AG09309 (cell line): ENCODE measurements at regions not wholly inside any gene's neighbourhood (a gene's known extent, or its start where the extent isn't known, plus 50 kb on each side); places are given as distances from the start of the nearest gene placed in this dataset.

ENCODE experiments used
- DNase-seq: peaks from one replicate; pipeline ENCODE4 v3.0.0-alpha.2; 2010; ENCODE audit warnings: low read depth
- H3K4me3 ChIP-seq: 2 replicates; pipeline ENCODE4 v1.5.1; 2011; ENCODE audit warnings: mild to moderate bottlenecking, low read depth, low read length, moderate library complexity; ENCODE audit not compliant: control insufficient read depth
- CTCF ChIP-seq: IDR thresholded peaks from 2 replicates; pipeline ENCODE4 v1.5.1; 2011; ENCODE audit warnings: mild to moderate bottlenecking, low read depth, low read length, inconsistent platforms; ENCODE audit not compliant: insufficient read depth, control insufficient read depth; ENCODE audit errors: missing control alignments

GRCh38 chr9:81119591-81119990, 569.8 kb downstream of the TLE1 start:
- no peak for DNase-seq
- H3K4me3 ChIP-seq = no peak overlapping the region
- TF ChIP-seq CTCF = no peak

GRCh38 chr9:81118416-81118815, 570.9 kb downstream of the TLE1 start:
- DNase-seq = no peak
- TF ChIP-seq CTCF = no peak

GRCh38 chr9:81116340-81117137, 572.8 kb downstream of the TLE1 start:
- no peak overlapping the region for H3K4me3 ChIP-seq
- TF ChIP-seq CTCF = no peak
- no peak for DNase-seq

More at GRCh38 chr9:81118416-81118815, 570.9 kb downstream of the TLE1 start:
- H3K4me3 ChIP-seq = no peak overlapping the region

- H3K4me3 ChIP-seq = no peak overlapping the region
- no peak for DNase-seq
- no peak for TF ChIP-seq CTCF
Measured at GRCh38 chr9:81113453-81114124, 575.8 kb downstream of the TLE1 start.

GRCh38 chr9:81112627-81113452, 576.5 kb downstream of the TLE1 start:
- no peak overlapping the region for H3K4me3 ChIP-seq

More at GRCh38 chr9:81112627-81113452, 576.5 kb downstream of the TLE1 start:
- TF ChIP-seq CTCF = no peak
- no peak for DNase-seq
